ENCODE measurements at regions not wholly inside any gene's neighbourhood (a gene's known extent, or its start where the extent isn't known, plus 50 kb on each side); places are given as distances from the start of the nearest gene placed in this dataset.

- TF ChIP-seq CTCF (conservative IDR thresholded peaks at IDR 0.05) = no peak
- H3K27ac ChIP-seq = no peak overlapping the region
Measured at GRCh38 chr10:42934351-42934811, 142.5 kb upstream of the RET start.

GRCh38 chr10:42934842-42935241 is 142.0 kb upstream of the RET start:
- TF ChIP-seq CTCF (conservative IDR thresholded peaks at IDR 0.05) = no peak

GRCh38 chr10:42935466-42935865 is 141.4 kb upstream of the RET start:
- no peak for TF ChIP-seq CTCF (conservative IDR thresholded peaks at IDR 0.05)

More at GRCh38 chr10:42934842-42935241, 142.0 kb upstream of the RET start:
- H3K27ac ChIP-seq = no peak overlapping the region

GRCh38 chr10:42936580-42936979 is 140.3 kb upstream of the RET start:
- no peak overlapping the region for H3K27ac ChIP-seq
- no peak for TF ChIP-seq CTCF (conservative IDR thresholded peaks at IDR 0.05)

More at GRCh38 chr10:42935466-42935865, 141.4 kb upstream of the RET start:
- H3K27ac ChIP-seq = no peak overlapping the region

GRCh38 chr10:42937048-42937447 is 139.8 kb upstream of the RET start:
- TF ChIP-seq CTCF (conservative IDR thresholded peaks at IDR 0.05) = no peak
- no peak overlapping the region for H3K27ac ChIP-seq

GRCh38 chr10:42937649-42938180 is 139.2 kb upstream of the RET start:
- no peak overlapping the region for H3K27ac ChIP-seq
- no peak for TF ChIP-seq CTCF (conservative IDR thresholded peaks at IDR 0.05)

- no peak for TF ChIP-seq CTCF (conservative IDR thresholded peaks at IDR 0.05)
- H3K27ac ChIP-seq = no peak overlapping the region
Measured at GRCh38 chr10:42938351-42938750, 138.5 kb upstream of the RET start.
